ENCODE measurements at regions not wholly inside any gene's neighbourhood (a gene's known extent, or its start where the extent isn't known, plus 50 kb on each side); places are given as distances from the start of the nearest gene placed in this dataset.
"Not testable (repeated sequence)": the region's sequence is repeated elsewhere in the genome, so short reads cannot be mapped to it uniquely, and the experiment has no call there.

- DNase-seq: no peak
Observed at GRCh38 chr4:132097041-132097440, 1052.1 kb upstream of the PCDH10 start.

- DNase-seq: no peak
Observed at GRCh38 chr4:132101526-132101925, 1047.6 kb upstream of the PCDH10 start.

DNA sequence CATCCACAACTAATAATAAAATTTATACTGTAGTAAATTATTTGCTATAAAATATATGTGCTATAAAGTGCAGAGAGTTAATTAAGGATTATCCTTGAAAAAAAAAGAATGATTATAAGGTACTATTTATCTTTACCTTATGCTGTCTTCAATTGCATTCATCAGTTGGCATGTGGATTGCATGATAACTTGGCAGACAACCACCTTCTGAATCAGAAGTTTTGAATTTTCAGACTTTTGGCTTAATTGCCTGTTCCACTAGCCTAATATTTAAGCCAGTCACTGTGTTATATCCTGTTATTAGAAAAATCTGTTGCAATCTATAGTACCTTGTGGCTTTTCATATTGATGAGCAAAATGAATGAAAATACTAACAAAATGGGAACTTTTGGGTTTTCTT, 1040.3 kb upstream of the PCDH10 start:
- no peak for DNase-seq

DNA sequence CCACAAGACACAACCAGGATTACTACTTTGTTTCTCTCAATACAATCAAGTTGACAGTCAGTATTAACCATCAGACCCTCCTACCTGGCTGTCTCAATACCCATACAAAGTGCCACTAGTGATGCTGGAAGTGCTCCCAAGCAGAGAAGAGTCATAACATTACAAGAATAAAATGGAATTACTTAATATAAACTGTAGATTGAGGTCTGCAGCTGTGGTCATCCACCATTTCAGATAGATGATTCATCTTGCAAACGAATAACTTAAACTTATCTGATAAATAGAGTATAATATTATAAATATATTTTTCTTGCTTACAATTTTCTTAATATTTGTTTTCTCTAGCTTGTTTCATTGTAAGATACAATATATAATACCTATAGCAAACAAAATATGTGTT, 1034.2 kb upstream of the PCDH10 start:
- DNase-seq: no peak

DNA sequence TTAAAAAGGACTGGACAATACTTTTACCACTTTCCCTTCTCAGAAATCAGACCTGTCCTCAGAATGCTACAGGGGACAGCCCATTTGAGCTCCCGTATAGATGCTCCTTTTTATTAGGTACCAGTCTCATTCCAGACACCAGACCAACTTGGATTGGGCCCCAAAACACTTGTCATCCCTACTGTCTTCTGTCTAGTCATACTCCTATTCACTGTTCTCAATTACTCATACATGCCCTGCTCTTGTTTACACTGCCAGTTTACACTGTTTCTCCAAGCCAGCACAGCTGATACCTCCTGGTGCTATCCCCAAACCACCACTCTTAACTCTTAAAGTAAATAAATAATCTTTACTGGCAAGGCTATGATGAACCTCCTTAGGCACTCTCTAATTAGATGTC, 1026.4 kb upstream of the PCDH10 start:
- not testable (repeated sequence) for DNase-seq

- no peak for DNase-seq
Observed at GRCh38 chr4:132123870-132124623, 1025.0 kb upstream of the PCDH10 start.

- no peak for DNase-seq
Observed at GRCh38 chr4:132124624-132124974, 1024.5 kb upstream of the PCDH10 start.

DNA sequence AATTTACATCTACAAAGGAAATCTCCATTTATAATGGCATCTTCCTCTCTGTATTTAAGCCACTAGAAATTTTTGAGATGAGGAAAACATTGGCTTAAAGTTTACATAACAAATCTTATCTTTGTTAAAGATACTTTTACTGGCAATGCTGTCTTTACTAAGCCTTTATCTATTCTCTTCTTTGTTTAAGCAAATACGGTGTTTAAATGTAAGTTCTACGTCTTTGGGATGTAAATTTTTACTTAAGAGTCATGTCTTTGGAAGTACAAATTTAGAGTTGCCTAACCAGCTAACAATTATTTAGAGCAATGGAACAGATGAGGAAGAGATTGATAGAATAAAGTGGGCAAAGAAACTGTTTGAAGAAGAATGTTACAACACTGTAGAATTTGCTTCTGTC, 1024.0 kb upstream of the PCDH10 start:
- DNase-seq: no peak

GRCh38 chr4:132132433-132132832, 1016.7 kb upstream of the PCDH10 start:
- no peak for DNase-seq

DNA sequence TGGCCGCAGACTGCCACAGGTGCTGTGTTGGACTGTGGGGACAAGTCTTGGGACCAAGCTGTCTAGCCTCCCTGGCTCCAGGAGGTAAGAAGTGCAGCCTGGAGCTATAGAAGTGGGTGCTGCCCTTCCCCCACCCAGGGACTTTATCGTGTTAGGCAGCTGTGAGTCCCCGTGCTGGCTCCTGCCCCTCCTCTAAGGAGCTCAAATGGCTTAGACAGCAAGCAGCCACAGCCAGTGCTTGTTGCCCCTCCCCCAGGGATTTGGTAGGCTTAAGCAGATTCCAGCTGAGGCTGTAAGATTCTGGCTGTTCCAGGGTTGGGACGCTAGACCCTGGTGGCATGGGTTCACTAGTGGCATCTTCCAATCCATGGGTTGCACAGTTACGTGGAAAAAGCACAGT, 979.4 kb upstream of the PCDH10 start:
- no peak for DNase-seq

GRCh38 chr4:132180020-132180427, 969.1 kb upstream of the PCDH10 start:
- no peak for DNase-seq

GRCh38 chr4:132195176-132195575, 953.9 kb upstream of the PCDH10 start:
- no peak for DNase-seq

DNA sequence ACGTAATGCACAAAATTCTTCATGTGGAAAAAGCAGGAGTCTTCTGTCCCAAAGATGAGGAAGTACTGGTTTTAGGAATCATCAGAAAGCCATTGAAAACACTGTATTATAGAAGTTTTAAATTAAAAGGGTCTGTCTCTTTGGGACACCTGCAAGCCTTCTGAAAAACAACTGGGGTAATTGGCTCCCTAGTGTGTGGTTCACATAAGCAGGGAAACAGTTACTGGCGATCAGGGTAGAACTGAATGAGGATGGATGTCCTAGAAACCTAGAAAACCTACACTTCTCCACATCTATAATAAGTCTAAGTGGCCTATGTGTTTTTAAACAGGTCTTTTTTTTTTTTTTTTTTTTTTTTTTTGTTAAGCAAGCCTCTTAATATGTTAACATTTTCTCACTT, 945.5 kb upstream of the PCDH10 start:
- no peak for DNase-seq

DNA sequence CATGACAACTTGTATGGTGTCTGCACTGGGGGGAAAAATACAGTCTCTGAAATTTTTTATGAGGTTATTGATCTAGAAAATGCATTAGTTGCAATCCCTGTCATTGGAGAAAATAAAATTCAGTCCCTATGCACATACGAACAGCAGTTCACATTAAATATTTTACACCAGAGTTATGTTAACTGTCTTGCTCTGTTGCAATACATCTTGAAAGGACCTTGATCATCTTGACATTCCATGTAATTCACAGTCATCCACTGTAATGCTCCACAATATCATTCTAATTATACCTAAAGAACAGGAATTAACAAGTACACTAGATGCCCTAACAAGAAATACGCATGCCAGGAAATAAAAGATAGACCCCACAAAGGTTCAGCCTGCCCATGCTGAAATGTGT, 934.6 kb upstream of the PCDH10 start:
- DNase-seq: no peak

DNA sequence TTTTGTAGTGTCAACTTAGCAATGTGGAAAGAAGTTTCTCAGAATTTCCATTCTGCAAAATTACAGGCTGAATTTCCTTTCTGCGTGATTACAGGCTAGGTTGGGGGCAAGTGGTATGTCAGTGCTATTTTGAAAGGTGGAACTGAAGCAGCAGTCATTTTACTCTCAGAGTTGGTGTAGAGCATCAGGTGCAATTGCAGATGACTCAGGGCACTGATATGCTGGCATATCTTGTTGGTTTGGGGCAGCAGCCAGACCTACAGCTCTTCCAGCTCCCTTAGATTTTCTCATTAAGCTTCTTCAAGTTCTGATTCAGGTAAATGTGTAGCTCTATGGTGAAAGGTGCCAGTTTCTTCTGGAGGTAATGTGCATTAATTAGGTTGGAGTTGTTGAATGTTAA, 930.7 kb upstream of the PCDH10 start:
- DNase-seq: no peak

- no peak for DNase-seq
Observed at GRCh38 chr4:132227151-132227856, 921.8 kb upstream of the PCDH10 start.

GRCh38 chr4:132227857-132228165, 921.3 kb upstream of the PCDH10 start:
- not testable (repeated sequence) for DNase-seq

DNA sequence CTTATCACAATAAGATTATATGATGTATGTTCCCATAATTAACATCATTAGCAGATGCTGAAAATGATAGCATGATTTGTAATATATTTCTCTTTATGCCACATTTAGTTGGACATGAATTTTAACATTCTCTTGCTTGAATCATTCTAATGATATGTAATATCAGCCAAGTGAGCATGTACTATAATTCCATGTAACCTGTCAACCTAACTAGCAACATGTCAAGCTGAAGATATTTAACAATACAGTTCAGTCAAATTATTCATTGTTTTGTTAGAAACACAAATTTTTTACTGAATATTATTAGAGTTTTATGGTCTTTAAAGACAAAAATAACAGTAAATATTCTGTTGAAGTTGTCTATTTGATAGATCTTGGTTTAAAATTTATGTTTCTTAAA, 920.4 kb upstream of the PCDH10 start:
- DNase-seq: no peak

DNA sequence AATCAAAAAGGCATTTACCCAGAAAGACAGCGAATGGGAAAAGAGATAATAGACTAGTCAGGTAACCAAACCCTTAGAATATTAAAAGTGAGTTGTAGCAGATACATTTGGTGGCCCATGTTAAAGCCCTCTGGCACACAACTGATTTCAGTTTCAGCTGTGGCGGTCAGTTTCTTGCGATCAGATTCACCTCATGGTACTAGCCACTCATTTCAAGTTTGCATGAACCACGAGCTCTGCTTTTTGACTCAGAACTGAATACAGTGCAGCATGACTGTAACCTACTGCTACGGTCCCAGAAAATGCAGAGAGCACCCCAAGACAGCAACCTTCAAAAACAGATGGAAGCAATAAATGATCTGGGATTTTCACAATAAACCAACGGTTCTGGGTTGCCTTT, 919.1 kb upstream of the PCDH10 start:
- DNase-seq: no peak

DNA sequence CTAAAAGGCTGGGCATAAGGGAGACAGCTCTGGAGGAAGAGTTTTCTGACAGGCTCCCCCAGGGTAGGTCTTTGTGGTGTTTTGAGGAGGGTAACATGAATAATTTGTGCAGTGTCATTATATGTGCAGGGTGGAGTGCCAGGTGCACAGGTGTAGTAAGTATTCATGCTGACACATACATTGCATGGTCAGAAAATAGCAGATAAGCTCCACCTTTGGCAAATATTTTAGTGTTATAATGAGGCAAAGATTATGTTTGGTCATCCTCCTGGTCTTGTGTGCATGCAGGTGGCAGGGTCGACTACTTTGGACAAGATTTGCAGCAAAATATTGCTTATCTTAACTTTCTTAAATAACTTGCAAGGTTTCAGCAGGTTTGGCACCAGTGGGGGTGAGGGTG, 910.4 kb upstream of the PCDH10 start:
- no peak for DNase-seq

DNA sequence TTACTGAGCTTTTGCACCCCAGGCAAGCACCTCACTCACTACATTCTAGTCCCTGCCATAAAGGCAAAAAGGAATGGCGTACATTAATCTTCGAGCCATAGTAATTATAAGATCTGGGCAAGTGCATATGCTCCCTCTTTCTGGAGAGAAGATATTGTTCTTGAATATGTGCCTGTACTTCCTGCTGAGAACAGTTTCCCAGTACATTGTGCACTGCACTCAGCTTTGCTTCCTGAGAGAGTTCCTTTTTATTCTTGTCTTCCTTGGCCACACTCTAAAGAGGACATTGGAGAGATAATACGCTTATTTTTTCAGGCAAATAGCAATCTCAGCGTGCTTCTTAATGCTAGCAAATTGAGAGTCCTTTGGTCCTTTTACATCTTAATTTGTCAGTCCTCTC, 909.0 kb upstream of the PCDH10 start:
- DNase-seq: no peak

GRCh38 chr4:132245319-132245718, 903.8 kb upstream of the PCDH10 start:
- DNase-seq: no peak

DNA sequence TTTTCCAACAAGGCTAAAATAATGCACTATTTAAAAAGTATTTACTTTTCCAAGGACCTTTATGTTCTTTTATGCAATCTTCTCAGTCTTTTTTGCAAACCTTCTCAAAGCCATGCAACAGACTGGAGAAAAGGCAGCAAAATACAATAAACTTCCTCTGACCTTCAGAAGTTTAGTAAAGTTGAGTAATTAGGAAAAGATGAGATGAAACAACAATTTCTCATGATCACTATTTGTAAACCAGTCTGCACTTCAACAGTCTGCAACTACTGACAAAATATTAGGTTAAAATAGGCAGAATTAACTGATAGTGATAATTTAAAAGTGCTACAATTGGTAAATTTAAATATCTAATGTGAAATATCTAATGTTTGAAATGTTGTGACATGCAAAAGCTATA, 884.9 kb upstream of the PCDH10 start:
- no peak for DNase-seq

GRCh38 chr4:132266374-132266773, 882.7 kb upstream of the PCDH10 start:
- DNase-seq: no peak

- DNase-seq: no peak
Observed at GRCh38 chr4:132267321-132267720, 881.8 kb upstream of the PCDH10 start.

Data from NCI-H187 (cell line).